Sigmoid colon (tissue), 4 donors: ENCODE measurements at regions not wholly inside any gene's neighbourhood (a gene's known extent, or its start where the extent isn't known, plus 50 kb on each side); places are given as distances from the start of the nearest gene placed in this dataset.

Source experiments
- EP300 ChIP-seq, 4 donors: sonication (generic); formaldehyde crosslinking; IDR thresholded peaks; one replicate each; pipeline ENCODE4 v1.6.1; 2017; ENCODE audit warnings: antibody characterized with exemption in 4 of 4
- POLR2A ChIP-seq, 2 donors: fragments of 450-650 bp; IDR thresholded peaks; one replicate each; pipeline ENCODE4 v1.6.1; 2016; ENCODE audit warnings: antibody characterized with exemption in 2 of 2, mild to moderate bottlenecking in 2 of 2, moderate library complexity in 2 of 2
- TF ChIP-seq, protein P1 (sequence below), 4 experiments: fragments of 450-650 bp in 3 of 4; fragments of 200-600 bp in 1 of 4; IDR thresholded peaks; one replicate each; pipeline ENCODE4 v1.5.1; 2016 to 2019; ENCODE audit warnings: antibody characterized with exemption in 4 of 4, mild to moderate bottlenecking in 3 of 4, moderate library complexity in 2 of 4

DNA sequence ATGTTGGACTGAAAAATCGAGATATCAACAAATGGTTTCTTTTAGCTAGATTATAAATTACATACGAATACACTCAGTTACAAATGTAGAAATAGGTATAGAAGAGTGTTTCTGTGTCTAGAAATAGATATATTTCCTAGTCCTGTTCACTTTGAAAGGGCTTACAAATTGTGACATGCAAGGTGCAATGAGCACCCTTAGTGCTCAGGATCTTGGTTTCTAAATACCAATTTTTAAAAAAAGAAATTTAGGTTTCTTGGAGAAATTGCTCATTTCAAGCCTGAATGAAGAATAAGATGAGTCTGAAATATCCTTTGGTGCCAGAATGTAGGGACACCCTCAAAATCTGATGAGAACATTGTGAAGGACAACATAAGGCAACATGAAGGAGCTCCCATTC is 306.0 kb downstream of the CRPPA start:
- TF ChIP-seq, protein P1, sequence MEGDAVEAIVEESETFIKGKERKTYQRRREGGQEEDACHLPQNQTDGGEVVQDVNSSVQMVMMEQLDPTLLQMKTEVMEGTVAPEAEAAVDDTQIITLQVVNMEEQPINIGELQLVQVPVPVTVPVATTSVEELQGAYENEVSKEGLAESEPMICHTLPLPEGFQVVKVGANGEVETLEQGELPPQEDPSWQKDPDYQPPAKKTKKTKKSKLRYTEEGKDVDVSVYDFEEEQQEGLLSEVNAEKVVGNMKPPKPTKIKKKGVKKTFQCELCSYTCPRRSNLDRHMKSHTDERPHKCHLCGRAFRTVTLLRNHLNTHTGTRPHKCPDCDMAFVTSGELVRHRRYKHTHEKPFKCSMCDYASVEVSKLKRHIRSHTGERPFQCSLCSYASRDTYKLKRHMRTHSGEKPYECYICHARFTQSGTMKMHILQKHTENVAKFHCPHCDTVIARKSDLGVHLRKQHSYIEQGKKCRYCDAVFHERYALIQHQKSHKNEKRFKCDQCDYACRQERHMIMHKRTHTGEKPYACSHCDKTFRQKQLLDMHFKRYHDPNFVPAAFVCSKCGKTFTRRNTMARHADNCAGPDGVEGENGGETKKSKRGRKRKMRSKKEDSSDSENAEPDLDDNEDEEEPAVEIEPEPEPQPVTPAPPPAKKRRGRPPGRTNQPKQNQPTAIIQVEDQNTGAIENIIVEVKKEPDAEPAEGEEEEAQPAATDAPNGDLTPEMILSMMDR (IDR thresholded peaks at IDR 0.05): no peak
- TF ChIP-seq EP300 (IDR thresholded peaks at IDR 0.05) (no peak), POLR2A (IDR thresholded peaks at IDR 0.05) (no peak)
